GM12872 (cell line): ENCODE measurements at regions not wholly inside any gene's neighbourhood (a gene's known extent, or its start where the extent isn't known, plus 50 kb on each side); places are given as distances from the start of the nearest gene placed in this dataset.

Source experiments
- CTCF ChIP-seq: IDR thresholded peaks from 3 replicates; pipeline ENCODE4 v1.5.1; 2011; ENCODE audit warnings: low read depth, mild to moderate bottlenecking, low read length, moderate library complexity; ENCODE audit not compliant: insufficient read depth

GRCh38 chr7:40799-41750 lies 151.3 kb upstream of the FAM20C start:
- TF ChIP-seq CTCF: no peak

- no peak for TF ChIP-seq CTCF
Observed at GRCh38 chr7:41917-42565, 150.3 kb upstream of the FAM20C start.

DNA sequence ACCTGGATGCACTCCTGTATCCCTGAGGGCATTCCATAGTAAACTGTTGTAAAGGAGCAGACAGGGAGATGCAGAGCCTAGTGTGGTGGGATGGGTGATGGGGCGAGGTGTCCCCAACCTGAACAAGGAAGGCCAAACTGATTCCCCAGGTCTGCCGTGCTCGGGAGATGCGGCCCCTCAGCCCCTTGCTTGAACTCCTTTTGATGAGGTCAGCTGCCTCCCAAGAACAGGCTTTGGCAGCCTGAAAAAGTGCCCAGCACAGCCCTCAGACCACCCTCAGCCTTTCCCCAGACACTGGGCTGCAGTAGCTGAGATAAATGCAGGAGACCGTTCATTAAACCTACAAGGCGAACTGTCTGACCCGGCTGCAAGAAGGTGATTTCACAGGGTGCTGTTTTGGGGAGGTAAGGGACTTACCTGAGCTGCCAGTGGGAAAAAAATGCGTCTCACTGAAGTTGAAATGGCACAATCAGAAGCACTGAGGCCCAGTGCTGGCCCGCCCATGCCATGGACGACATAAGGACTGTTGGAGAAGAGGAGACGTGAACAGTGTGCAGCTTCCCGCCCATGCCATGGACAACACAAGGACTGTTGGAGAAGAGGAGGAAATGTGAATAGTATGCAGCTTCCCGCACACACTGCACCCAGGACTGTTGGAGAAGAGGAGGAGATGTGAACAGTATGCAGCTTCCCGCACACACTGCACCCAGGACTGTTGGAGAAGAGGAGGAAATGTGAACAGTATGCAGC lies 148.4 kb upstream of the FAM20C start:
- TF ChIP-seq CTCF: no peak

GRCh38 chr7:44541-44896 lies 147.9 kb upstream of the FAM20C start:
- no peak for TF ChIP-seq CTCF

GRCh38 chr7:45106-46090 lies 147.0 kb upstream of the FAM20C start:
- TF ChIP-seq CTCF: no peak

DNA sequence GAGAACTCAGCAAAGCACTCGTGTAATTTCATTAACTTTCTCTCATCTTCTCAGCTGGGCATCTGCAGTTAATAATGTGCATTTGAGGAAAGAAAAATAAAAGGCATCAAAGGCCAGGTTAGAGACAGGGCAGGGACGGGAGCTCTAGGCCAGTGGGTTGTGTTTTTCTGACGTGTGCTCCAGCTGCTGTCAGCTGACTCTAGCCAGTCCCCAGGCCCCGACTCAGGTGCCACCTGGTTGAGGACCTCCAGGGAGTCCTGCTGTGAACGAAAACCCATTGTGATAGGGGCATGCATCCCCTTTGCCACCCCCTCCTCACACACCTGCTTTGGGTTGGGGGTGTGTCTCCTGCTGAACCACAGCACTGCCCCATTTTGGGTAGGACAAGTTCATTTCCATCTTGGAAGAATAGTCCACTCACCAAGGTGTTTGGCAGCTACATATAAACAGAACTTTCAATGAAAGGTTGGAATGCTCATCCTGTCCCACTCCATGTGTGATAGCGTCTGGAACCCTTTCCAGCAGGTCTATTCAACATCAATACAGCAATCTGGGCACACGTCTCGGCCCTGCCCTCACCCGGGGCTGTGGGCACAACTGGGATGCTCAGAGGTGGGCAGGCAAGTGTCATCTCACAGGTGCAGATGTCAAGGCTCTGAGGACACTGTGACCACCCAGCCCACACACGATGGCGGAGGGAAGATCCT lies 146.1 kb upstream of the FAM20C start:
- TF ChIP-seq CTCF: no peak
